K562 (cell line): ENCODE measurements at regions not wholly inside any gene's neighbourhood (a gene's known extent, or its start where the extent isn't known, plus 50 kb on each side); places are given as distances from the start of the nearest gene placed in this dataset.

Experiments
- BACH1 ChIP-seq: fragments of 200-800 bp; sonication (Bioruptor generic); IDR thresholded peaks from 2 replicates; pipeline ENCODE4 v1.6.1; 2016; ENCODE audit warnings: missing genetic modification characterization, missing compliant biosample characterization
- CEBPB ChIP-seq: fragments of 450-650 bp; IDR thresholded peaks from 2 replicates; pipeline ENCODE4 v1.6.1; 2016; ENCODE audit warnings: missing genetic modification characterization, missing compliant biosample characterization
- FOXK1 ChIP-seq: sonication (generic); formaldehyde crosslinking; IDR thresholded peaks from 2 replicates; pipeline ENCODE4 v1.8.0; 2022; ENCODE audit warnings: missing genetic modification reagents, mild to moderate bottlenecking, borderline replicate concordance
- GATAD2A ChIP-seq: fragments of 450-650 bp; IDR thresholded peaks from 2 replicates; pipeline ENCODE4 v1.6.1; 2017
- PCBP2 ChIP-seq: fragments of 200-400 bp; formaldehyde crosslinking; IDR thresholded peaks from 2 replicates; pipeline ENCODE4 v1.6.1; 2018; ENCODE audit warnings: low read length, low read depth, mild to moderate bottlenecking, moderate library complexity; ENCODE audit not compliant: poor library complexity, severe bottlenecking
- RFX5 ChIP-seq: IDR thresholded peaks from 2 replicates; pipeline ENCODE4 v1.6.1; 2011; ENCODE audit warnings: low read depth, mild to moderate bottlenecking, improper control_type of control experiment, low read length
- RNF2 ChIP-seq: sonication (generic); IDR thresholded peaks from 2 replicates; pipeline ENCODE4 v1.6.1; 2016
- ZNF24 ChIP-seq: fragments of 450-650 bp; IDR thresholded peaks from 2 replicates; pipeline ENCODE4 v1.6.1; 2016
- TF ChIP-seq, protein P1 (sequence below): IDR thresholded peaks from 3 replicates; pipeline ENCODE4 v1.6.1; 2011; ENCODE audit warnings: borderline replicate concordance, mild to moderate bottlenecking, moderate library complexity; ENCODE audit not compliant: insufficient read length; ENCODE audit errors: extremely low read depth
- TF ChIP-seq, protein P2 (sequence below): sonication (generic); formaldehyde crosslinking; IDR thresholded peaks from 2 replicates; pipeline ENCODE4 v1.8.0; 2023; ENCODE audit warnings: mild to moderate bottlenecking, missing genetic modification reagents
- TF ChIP-seq, protein P3 (sequence below), 2 experiments: fragments of 200-800 bp in 1 of 2; sonication (Bioruptor generic) in 1 of 2; sonication (generic) in 1 of 2; formaldehyde crosslinking in 1 of 2; IDR thresholded peaks in 1 of 2; conservative IDR thresholded peaks in 1 of 2; 2 replicates each; pipeline versions ENCODE4 v1.5.0 to v1.6.1; 2016 to 2020; ENCODE audit warnings: missing compliant biosample characterization in 1 of 2, missing genetic modification characterization in 1 of 2, missing genetic modification reagents in 1 of 2
- TF ChIP-seq, protein P4 (sequence below): fragments of 250-450 bp; sonication (Bioruptor Pico); IDR thresholded peaks from 2 replicates; pipeline ENCODE4 v1.4.0; 2020

DNA sequence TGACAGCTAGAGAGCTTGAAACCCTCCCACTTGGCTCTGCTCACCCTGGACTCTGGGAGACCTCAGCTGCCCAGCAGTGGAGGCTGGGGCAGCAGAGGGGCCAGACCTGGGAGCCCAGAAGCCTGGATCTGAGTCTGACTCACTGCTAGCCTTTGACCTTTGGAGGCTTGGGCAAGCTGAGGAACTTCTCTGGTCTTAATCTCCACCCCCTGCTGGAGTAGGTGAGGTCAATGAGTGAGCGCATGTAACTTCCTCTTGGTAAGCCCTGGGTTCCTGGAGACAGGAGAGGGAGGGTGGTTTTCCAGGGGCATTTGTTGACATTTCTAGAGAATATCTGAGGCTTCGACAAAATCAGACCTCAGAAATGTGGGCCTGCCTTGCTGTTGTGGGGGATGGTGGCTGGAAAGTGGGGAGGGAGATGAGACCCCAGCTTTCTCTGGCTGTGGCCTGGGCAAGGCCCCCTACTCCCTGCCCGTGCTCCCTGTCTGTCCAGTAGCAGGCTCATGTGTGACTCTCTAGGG, 73.0 kb upstream of the YWHAQ start (continued):
- TF ChIP-seq, protein P1, sequence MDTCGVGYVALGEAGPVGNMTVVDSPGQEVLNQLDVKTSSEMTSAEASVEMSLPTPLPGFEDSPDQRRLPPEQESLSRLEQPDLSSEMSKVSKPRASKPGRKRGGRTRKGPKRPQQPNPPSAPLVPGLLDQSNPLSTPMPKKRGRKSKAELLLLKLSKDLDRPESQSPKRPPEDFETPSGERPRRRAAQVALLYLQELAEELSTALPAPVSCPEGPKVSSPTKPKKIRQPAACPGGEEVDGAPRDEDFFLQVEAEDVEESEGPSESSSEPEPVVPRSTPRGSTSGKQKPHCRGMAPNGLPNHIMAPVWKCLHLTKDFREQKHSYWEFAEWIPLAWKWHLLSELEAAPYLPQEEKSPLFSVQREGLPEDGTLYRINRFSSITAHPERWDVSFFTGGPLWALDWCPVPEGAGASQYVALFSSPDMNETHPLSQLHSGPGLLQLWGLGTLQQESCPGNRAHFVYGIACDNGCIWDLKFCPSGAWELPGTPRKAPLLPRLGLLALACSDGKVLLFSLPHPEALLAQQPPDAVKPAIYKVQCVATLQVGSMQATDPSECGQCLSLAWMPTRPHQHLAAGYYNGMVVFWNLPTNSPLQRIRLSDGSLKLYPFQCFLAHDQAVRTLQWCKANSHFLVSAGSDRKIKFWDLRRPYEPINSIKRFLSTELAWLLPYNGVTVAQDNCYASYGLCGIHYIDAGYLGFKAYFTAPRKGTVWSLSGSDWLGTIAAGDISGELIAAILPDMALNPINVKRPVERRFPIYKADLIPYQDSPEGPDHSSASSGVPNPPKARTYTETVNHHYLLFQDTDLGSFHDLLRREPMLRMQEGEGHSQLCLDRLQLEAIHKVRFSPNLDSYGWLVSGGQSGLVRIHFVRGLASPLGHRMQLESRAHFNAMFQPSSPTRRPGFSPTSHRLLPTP, result no peak
- TF ChIP-seq, protein P2, sequence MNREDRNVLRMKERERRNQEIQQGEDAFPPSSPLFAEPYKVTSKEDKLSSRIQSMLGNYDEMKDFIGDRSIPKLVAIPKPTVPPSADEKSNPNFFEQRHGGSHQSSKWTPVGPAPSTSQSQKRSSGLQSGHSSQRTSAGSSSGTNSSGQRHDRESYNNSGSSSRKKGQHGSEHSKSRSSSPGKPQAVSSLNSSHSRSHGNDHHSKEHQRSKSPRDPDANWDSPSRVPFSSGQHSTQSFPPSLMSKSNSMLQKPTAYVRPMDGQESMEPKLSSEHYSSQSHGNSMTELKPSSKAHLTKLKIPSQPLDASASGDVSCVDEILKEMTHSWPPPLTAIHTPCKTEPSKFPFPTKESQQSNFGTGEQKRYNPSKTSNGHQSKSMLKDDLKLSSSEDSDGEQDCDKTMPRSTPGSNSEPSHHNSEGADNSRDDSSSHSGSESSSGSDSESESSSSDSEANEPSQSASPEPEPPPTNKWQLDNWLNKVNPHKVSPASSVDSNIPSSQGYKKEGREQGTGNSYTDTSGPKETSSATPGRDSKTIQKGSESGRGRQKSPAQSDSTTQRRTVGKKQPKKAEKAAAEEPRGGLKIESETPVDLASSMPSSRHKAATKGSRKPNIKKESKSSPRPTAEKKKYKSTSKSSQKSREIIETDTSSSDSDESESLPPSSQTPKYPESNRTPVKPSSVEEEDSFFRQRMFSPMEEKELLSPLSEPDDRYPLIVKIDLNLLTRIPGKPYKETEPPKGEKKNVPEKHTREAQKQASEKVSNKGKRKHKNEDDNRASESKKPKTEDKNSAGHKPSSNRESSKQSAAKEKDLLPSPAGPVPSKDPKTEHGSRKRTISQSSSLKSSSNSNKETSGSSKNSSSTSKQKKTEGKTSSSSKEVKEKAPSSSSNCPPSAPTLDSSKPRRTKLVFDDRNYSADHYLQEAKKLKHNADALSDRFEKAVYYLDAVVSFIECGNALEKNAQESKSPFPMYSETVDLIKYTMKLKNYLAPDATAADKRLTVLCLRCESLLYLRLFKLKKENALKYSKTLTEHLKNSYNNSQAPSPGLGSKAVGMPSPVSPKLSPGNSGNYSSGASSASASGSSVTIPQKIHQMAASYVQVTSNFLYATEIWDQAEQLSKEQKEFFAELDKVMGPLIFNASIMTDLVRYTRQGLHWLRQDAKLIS (CRISPR knock-in tag), result no peak
- TF ChIP-seq CEBPB (tag) (peak; percentile 55; the same call in 1 of the 2 replicates), GATAD2A (no peak), RFX5 (no peak), PCBP2 (no peak), ZNF24 (no peak), FOXK1 (no peak), BACH1 (tag) (no peak), RNF2 (0 out of 2 replicates have a peak, but pooled peaks have one; percentile 20)
- TF ChIP-seq, protein P3, sequence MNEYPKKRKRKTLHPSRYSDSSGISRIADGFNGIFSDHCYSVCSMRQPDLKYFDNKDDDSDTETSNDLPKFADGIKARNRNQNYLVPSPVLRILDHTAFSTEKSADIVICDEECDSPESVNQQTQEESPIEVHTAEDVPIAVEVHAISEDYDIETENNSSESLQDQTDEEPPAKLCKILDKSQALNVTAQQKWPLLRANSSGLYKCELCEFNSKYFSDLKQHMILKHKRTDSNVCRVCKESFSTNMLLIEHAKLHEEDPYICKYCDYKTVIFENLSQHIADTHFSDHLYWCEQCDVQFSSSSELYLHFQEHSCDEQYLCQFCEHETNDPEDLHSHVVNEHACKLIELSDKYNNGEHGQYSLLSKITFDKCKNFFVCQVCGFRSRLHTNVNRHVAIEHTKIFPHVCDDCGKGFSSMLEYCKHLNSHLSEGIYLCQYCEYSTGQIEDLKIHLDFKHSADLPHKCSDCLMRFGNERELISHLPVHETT (CRISPR knock-in tag; conservative IDR thresholded peaks at IDR 0.05 in 1 of 2, IDR thresholded peaks at IDR 0.05 in 1 of 2), result peak in 1 of 2 experiments; percentile 52; a peak in 1 of 4 replicates
- TF ChIP-seq, protein P4, sequence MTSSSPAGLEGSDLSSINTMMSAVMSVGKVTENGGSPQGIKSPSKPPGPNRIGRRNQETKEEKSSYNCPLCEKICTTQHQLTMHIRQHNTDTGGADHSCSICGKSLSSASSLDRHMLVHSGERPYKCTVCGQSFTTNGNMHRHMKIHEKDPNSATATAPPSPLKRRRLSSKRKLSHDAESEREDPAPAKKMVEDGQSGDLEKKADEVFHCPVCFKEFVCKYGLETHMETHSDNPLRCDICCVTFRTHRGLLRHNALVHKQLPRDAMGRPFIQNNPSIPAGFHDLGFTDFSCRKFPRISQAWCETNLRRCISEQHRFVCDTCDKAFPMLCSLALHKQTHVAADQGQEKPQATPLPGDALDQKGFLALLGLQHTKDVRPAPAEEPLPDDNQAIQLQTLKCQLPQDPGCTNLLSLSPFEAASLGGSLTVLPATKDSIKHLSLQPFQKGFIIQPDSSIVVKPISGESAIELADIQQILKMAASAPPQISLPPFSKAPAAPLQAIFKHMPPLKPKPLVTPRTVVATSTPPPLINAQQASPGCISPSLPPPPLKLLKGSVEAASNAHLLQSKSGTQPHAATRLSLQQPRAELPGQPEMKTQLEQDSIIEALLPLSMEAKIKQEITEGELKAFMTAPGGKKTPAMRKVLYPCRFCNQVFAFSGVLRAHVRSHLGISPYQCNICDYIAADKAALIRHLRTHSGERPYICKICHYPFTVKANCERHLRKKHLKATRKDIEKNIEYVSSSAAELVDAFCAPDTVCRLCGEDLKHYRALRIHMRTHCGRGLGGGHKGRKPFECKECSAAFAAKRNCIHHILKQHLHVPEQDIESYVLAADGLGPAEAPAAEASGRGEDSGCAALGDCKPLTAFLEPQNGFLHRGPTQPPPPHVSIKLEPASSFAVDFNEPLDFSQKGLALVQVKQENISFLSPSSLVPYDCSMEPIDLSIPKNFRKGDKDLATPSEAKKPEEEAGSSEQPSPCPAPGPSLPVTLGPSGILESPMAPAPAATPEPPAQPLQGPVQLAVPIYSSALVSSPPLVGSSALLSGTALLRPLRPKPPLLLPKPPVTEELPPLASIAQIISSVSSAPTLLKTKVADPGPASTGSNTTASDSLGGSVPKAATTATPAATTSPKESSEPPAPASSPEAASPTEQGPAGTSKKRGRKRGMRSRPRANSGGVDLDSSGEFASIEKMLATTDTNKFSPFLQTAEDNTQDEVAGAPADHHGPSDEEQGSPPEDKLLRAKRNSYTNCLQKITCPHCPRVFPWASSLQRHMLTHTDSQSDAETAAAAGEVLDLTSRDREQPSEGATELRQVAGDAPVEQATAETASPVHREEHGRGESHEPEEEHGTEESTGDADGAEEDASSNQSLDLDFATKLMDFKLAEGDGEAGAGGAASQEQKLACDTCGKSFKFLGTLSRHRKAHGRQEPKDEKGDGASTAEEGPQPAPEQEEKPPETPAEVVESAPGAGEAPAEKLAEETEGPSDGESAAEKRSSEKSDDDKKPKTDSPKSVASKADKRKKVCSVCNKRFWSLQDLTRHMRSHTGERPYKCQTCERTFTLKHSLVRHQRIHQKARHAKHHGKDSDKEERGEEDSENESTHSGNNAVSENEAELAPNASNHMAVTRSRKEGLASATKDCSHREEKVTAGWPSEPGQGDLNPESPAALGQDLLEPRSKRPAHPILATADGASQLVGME, result no peak
